Right cardiac atrium (tissue), 5 donors: ENCODE measurements at regions not wholly inside any gene's neighbourhood (a gene's known extent, or its start where the extent isn't known, plus 50 kb on each side); places are given as distances from the start of the nearest gene placed in this dataset.

Experiments used
- ATAC-seq, 2 donors: fragments of 200-7000 bp; cut with Tn5 transposase; one replicate each; pipeline versions ENCODE4 v1.8.0 to v1.9.1; 2020; ENCODE audit warnings: moderate library complexity in 2 of 2, mild to moderate bottlenecking in 1 of 2
- DNase-seq, 3 donors: peaks; one replicate each; pipeline ENCODE4 v3.0.0-alpha.2; 2020
- H3K27ac ChIP-seq: one replicate; pipeline ENCODE4 v1.5.1; 2013; ENCODE audit warnings: mild to moderate bottlenecking, low read length, control low read depth, moderate library complexity
- H3K27me3 ChIP-seq: one replicate; pipeline ENCODE4 v1.6.1; 2013; ENCODE audit not compliant: control insufficient read depth, insufficient read depth
- H3K4me1 ChIP-seq: one replicate; pipeline ENCODE4 v1.6.1; 2013; ENCODE audit warnings: low read length; ENCODE audit not compliant: control insufficient read depth, insufficient read depth
- H3K4me3 ChIP-seq: one replicate; pipeline ENCODE4 v1.5.1; 2013; ENCODE audit warnings: low read length, control low read depth
- H3K9me3 ChIP-seq: one replicate; pipeline ENCODE4 v1.6.1; 2013; ENCODE audit warnings: low read length; ENCODE audit not compliant: control insufficient read depth
- WGBS: extraction: QIAGEN DNeasy Blood & Tissue Kit; methylation state at CpG from one replicate; pipeline ENCODE4 v1.1.7; 2013; 5-methylcytosine and 5-hydroxymethylcytosine counted together
- intact Hi-C, 4 donors: fragments of 100-400 bp; cut with DNase I; formaldehyde crosslinking; loops; one replicate each; pipeline versions ENCODE4 v1.11.0 to v1.14.0; 2022 to 2023
- donor health status: healthy with polysubstance abuse.
- donor health status: DM: no; HTN: yes; CAD: no.
- donor health status: DM: no; HTN: no; CAD: no.
- donor health status: DM: no; HTN: yes; CAD: no; lungs with severe emphysema.
- donor health status: DM: yes; HTN: yes; CAD: no.

- no peak for ATAC-seq
- no peaks in the 10 kb centered on the region for H3K27me3 ChIP-seq
- no peaks in the 10 kb centered on the region for H3K4me1 ChIP-seq
- no peak overlapping the region for H3K4me3 ChIP-seq
- intact Hi-C loops = no loop called here
- WGBS = 29% methylated on average over 29 of the region's 29 CpGs
- no peaks in the 10 kb centered on the region for H3K9me3 ChIP-seq
- DNase-seq = peak; percentile 6 to 40 (median 26)
- no peak overlapping the region for H3K27ac ChIP-seq
Measured at GRCh38 chr4:3703677-3704521, 62.3 kb upstream of the ADRA2C start.

- intact Hi-C loops = no loop called here
- 44% methylated on average over 5 of the region's 5 CpGs for WGBS
- Histone ChIP-seq H3K4me1 (no peaks in the 10 kb centered on the region), H3K27ac (no peak overlapping the region), H3K27me3 (no peaks in the 10 kb centered on the region), H3K4me3 (no peak overlapping the region), H3K9me3 (no peaks in the 10 kb centered on the region)
- DNase-seq (peak in 2 of 3 donors; percentile 11 to 31), ATAC-seq (no peak)
Measured at GRCh38 chr4:3703343-3703676, 62.9 kb upstream of the ADRA2C start.

GRCh38 chr4:3702561-3703221 is 63.5 kb upstream of the ADRA2C start:
- no peak overlapping the region for H3K4me3 ChIP-seq
- no peaks in the 10 kb centered on the region for H3K27me3 ChIP-seq
- ATAC-seq = no peak
- peak; percentile 8 to 40 (median 24) for DNase-seq
- no peaks in the 10 kb centered on the region for H3K4me1 ChIP-seq
- no peaks in the 10 kb centered on the region for H3K9me3 ChIP-seq
- intact Hi-C loops = no loop called here
- H3K27ac ChIP-seq = no peak overlapping the region
- 57% methylated on average over 31 of the region's 31 CpGs for WGBS

GRCh38 chr4:3701736-3702560 is 64.2 kb upstream of the ADRA2C start:
- intact Hi-C loops = no loop called here
- ATAC-seq = no peak
- Histone ChIP-seq H3K27ac (no peak overlapping the region), H3K4me1 (no peaks in the 10 kb centered on the region), H3K9me3 (no peaks in the 10 kb centered on the region), H3K27me3 (no peaks in the 10 kb centered on the region), H3K4me3 (no peak overlapping the region)
- 60% methylated on average over 29 of the region's 29 CpGs for WGBS
- DNase-seq = peak; percentile 4 to 35 (median 20)

- no peaks in the 10 kb centered on the region for H3K9me3 ChIP-seq
- no peaks in the 10 kb centered on the region for H3K27me3 ChIP-seq
- H3K4me1 ChIP-seq = no peaks in the 10 kb centered on the region
- WGBS = 50% methylated on average over 12 of the region's 12 CpGs
- no peak overlapping the region for H3K27ac ChIP-seq
- no peak overlapping the region for H3K4me3 ChIP-seq
- DNase-seq (peak; percentile 13 to 36 (median 23)), ATAC-seq (no peak)
- intact Hi-C loops = no loop called here
Measured at GRCh38 chr4:3701271-3701734, 64.9 kb upstream of the ADRA2C start.

- ATAC-seq (no peak), DNase-seq (peak in 2 of 3 donors; percentile 7 to 22)
- 81% methylated on average over 10 of the region's 10 CpGs for WGBS
- no peak overlapping the region for H3K4me3 ChIP-seq
- H3K9me3 ChIP-seq = peaks cover 2% of the 10 kb centered on the region
- no peaks in the 10 kb centered on the region for H3K27me3 ChIP-seq
- H3K4me1 ChIP-seq = no peaks in the 10 kb centered on the region
- intact Hi-C loops = no loop called here
- no peak overlapping the region for H3K27ac ChIP-seq
Measured at GRCh38 chr4:3700736-3701135, 65.4 kb upstream of the ADRA2C start.

- Histone ChIP-seq H3K4me1 (no peaks in the 10 kb centered on the region), H3K4me3 (no peak overlapping the region), H3K9me3 (peaks cover 2% of the 10 kb centered on the region), H3K27me3 (no peaks in the 10 kb centered on the region), H3K27ac (no peak overlapping the region)
- 74% methylated on average over 6 of the region's 6 CpGs for WGBS
- DNase-seq (peak in 2 of 3 donors; percentile 2 to 23), ATAC-seq (no peak)
- intact Hi-C loops = no loop called here
Measured at GRCh38 chr4:3700223-3700622, 66.0 kb upstream of the ADRA2C start.

- Histone ChIP-seq H3K4me1 (no peaks in the 10 kb centered on the region), H3K4me3 (no peak overlapping the region), H3K27me3 (no peaks in the 10 kb centered on the region), H3K27ac (no peak overlapping the region), H3K9me3 (peaks cover 2% of the 10 kb centered on the region)
- intact Hi-C loops = no loop called here
- DNase-seq (peak; percentile 6 to 34 (median 16)), ATAC-seq (no peak)
- 68% methylated on average over 13 of the region's 13 CpGs for WGBS
Measured at GRCh38 chr4:3699678-3700077, 66.5 kb upstream of the ADRA2C start.

- peak in 2 of 3 donors; percentile 10 to 31 for DNase-seq
- Histone ChIP-seq H3K9me3 (peaks cover 2% of the 10 kb centered on the region), H3K27ac (no peak overlapping the region), H3K4me3 (no peak overlapping the region), H3K4me1 (no peaks in the 10 kb centered on the region), H3K27me3 (no peaks in the 10 kb centered on the region)
- intact Hi-C loops = no loop called here
- WGBS = 59% methylated on average over 6 of the region's 6 CpGs
- no peak for ATAC-seq
Measured at GRCh38 chr4:3699261-3699660, 66.9 kb upstream of the ADRA2C start.

GRCh38 chr4:3697033-3697432 is 69.2 kb upstream of the ADRA2C start:
- intact Hi-C loops = no loop called here

More at GRCh38 chr4:3697033-3697432, 69.2 kb upstream of the ADRA2C start:
- H3K4me3 ChIP-seq = no peak overlapping the region
- H3K27me3 ChIP-seq = no peaks in the 10 kb centered on the region
- H3K4me1 ChIP-seq = no peaks in the 10 kb centered on the region
- H3K9me3 ChIP-seq = peaks cover 2% of the 10 kb centered on the region
- DNase-seq (no peak), ATAC-seq (no peak)
- H3K27ac ChIP-seq = no peak overlapping the region
- WGBS = 97% methylated on average over 1 of the region's 1 CpG
